Endothelial cell of umbilical vein (primary cell): ENCODE measurements at regions not wholly inside any gene's neighbourhood (a gene's known extent, or its start where the extent isn't known, plus 50 kb on each side); places are given as distances from the start of the nearest gene placed in this dataset.

Experiments
- BruUV-seq: library from RNA; stranded (reverse); fragments of 400-500 nt; replicated peaks from 2 replicates; lab custom pipeline; 2021; lab: Mats Ljungman, UMichigan
- CTCF ChIA-PET: fragments of 300-600, 350-600 bp; sonication (Branson Sonifier 250); formaldehyde crosslinking; loops from one replicate; lab custom pipeline; 2021; ENCODE audit warnings: antibody characterized with exemption, inconsistent platforms; lab: Charles Lee
- POLR2A ChIA-PET: fragments of 300-600, 350-600 bp; sonication (Branson Sonifier 250); formaldehyde crosslinking; loops from one replicate; lab custom pipeline; 2021; ENCODE audit warnings: antibody characterized with exemption, inconsistent platforms; lab: Charles Lee
- DNase-seq: peaks from one replicate; pipeline ENCODE4 v3.0.0-alpha.2; 2011; ENCODE audit warnings: low read depth, low spot score
- FAIRE-seq: peaks from 2 replicates; lab custom pipeline; 2011; peaks lifted over from hg19 to GRCh38; lab: Jason Lieb, UNC
- H2AFZ ChIP-seq: 2 replicates; pipeline ENCODE4 v1.6.0; 2012; ENCODE audit warnings: low read depth, low read length, control low read depth, inconsistent platforms
- H3K27ac ChIP-seq: 2 replicates; pipeline ENCODE4 v1.5.1; 2011; ENCODE audit warnings: low read depth, mild to moderate bottlenecking, control low read depth, low read length, moderate library complexity; ENCODE audit not compliant: insufficient read depth
- H3K27me3 ChIP-seq, 2 experiments: 2 replicates each; pipeline versions ENCODE4 v1.6.0 to v1.6.1; 2011; ENCODE audit warnings: low read length in 2 of 2, mixed read lengths in 1 of 2; ENCODE audit not compliant: control insufficient read depth in 2 of 2, insufficient read depth in 2 of 2
- H3K36me3 ChIP-seq, 2 experiments: 2 replicates in 1 of 2; 3 replicates in 1 of 2; pipeline ENCODE4 v1.5.1; 2011; ENCODE audit warnings: low read length in 2 of 2, mild to moderate bottlenecking in 1 of 2, moderate library complexity in 1 of 2; ENCODE audit not compliant: control insufficient read depth in 2 of 2, insufficient read depth in 2 of 2; ENCODE audit errors: extremely low read depth in 1 of 2
- H3K4me1 ChIP-seq: 3 replicates; pipeline ENCODE4 v1.5.1; 2011; ENCODE audit warnings: mild to moderate bottlenecking, low read length; ENCODE audit not compliant: control insufficient read depth, insufficient read depth; ENCODE audit errors: extremely low read depth
- H3K4me2 ChIP-seq: 2 replicates; pipeline ENCODE4 v1.6.1; 2011; ENCODE audit warnings: low read length, control low read depth, mixed read lengths; ENCODE audit not compliant: insufficient read depth
- H3K4me3 ChIP-seq, 3 experiments: fragments of 200-600 bp in 1 of 3; sonication (generic), shearing (Covaris generic) in 1 of 3; replicated peaks in 1 of 3; 2 replicates each; pipeline ENCODE4 v1.5.1; 2011 to 2016; ENCODE audit warnings: control low read depth in 3 of 3, low read length in 3 of 3, mild to moderate bottlenecking in 2 of 3, inconsistent platforms in 1 of 3, low read depth in 1 of 3, moderate library complexity in 1 of 3; ENCODE audit not compliant: insufficient read depth in 1 of 3
- H3K79me2 ChIP-seq: 2 replicates; pipeline ENCODE4 v1.6.0; 2012; ENCODE audit warnings: low read length, inconsistent platforms; ENCODE audit not compliant: control insufficient read depth, insufficient read depth
- H3K9ac ChIP-seq: replicated peaks from 2 replicates; pipeline ENCODE3; 2011; ENCODE audit warnings: low read length, control low read depth; ENCODE audit not compliant: insufficient read depth; ENCODE audit errors: extremely low read depth
- H3K9me1 ChIP-seq: replicated peaks from 3 replicates; pipeline ENCODE4 v1.6.0; 2011; ENCODE audit warnings: mild to moderate bottlenecking, low read length; ENCODE audit not compliant: control insufficient read depth, insufficient read depth; ENCODE audit errors: extremely low read depth
- H3K9me3 ChIP-seq: replicated peaks from 2 replicates; pipeline ENCODE4 v1.5.1; 2012; ENCODE audit warnings: low read length, inconsistent platforms; ENCODE audit not compliant: control insufficient read depth, insufficient read depth
- H4K20me1 ChIP-seq: replicated peaks from 2 replicates; pipeline ENCODE3; 2011; ENCODE audit warnings: mild to moderate bottlenecking, low read length; ENCODE audit not compliant: control insufficient read depth, insufficient read depth; ENCODE audit errors: extremely low read depth
- CTCF ChIP-seq, 2 donors: IDR thresholded peaks; 1 replicate in 1 of 2; 2 replicates in 1 of 2; pipeline ENCODE4 v1.5.1; 2011; ENCODE audit warnings: low read length in 2 of 2, mild to moderate bottlenecking in 2 of 2, moderate library complexity in 2 of 2, control low read depth in 1 of 2, inconsistent platforms in 1 of 2, low read depth in 1 of 2; ENCODE audit not compliant: insufficient read depth in 1 of 2; ENCODE audit errors: extremely low read depth in 1 of 2
- EZH2 ChIP-seq: IDR thresholded peaks from 2 replicates; pipeline ENCODE4 v1.6.1; 2012; ENCODE audit warnings: borderline replicate concordance, low read depth, mild to moderate bottlenecking, moderate library complexity, low read length, inconsistent platforms; ENCODE audit not compliant: severe bottlenecking
- GATA2 ChIP-seq: IDR thresholded peaks from 2 replicates; pipeline ENCODE4 v1.7.0; 2011; ENCODE audit warnings: low read depth, mild to moderate bottlenecking, moderate library complexity, mixed read lengths, low read length; ENCODE audit not compliant: insufficient read length, insufficient read depth
- MAX ChIP-seq: IDR thresholded peaks from 2 replicates; pipeline ENCODE4 v1.6.1; 2011; ENCODE audit not compliant: insufficient read depth, insufficient read length
- MYC ChIP-seq: IDR thresholded peaks from one replicate; pipeline ENCODE4 v1.6.1; 2011; ENCODE audit warnings: mild to moderate bottlenecking, low read depth, low read length
- POLR2A ChIP-seq: IDR thresholded peaks from 2 replicates; pipeline ENCODE4 v1.6.1; 2012; ENCODE audit warnings: low read depth, mild to moderate bottlenecking, control low read depth, low read length
- dilution Hi-C: fragments of 300-500 bp; cut with MboI; formaldehyde crosslinking; loops from one replicate; pipeline ENCODE4 v1.15.0; 2019; ENCODE audit warnings: low sequenced_read_pairs; ENCODE audit not compliant: extremely low pct_ligation_motif_present
- intact Hi-C: fragments of 100-400 bp; cut with micrococcal nuclease; formaldehyde crosslinking; loops from one replicate; pipeline ENCODE4 v1.10.0; 2022

- H4K20me1 ChIP-seq = no peaks in the 10 kb centered on the region
- H3K9me1 ChIP-seq = no peaks in the 10 kb centered on the region
- DNase-seq (no peak), FAIRE-seq (no peak)
- no peak overlapping the region for H2AFZ ChIP-seq
- H3K27me3 ChIP-seq = no peaks in the 10 kb centered on the region
- dilution Hi-C loops = no loop called here
- ChIA-PET CTCF (no interaction called here), POLR2A (no interaction called here)
- TF ChIP-seq CTCF (IDR thresholded peaks at IDR 0.05; ENCODE audit: extremely low read depth in 1 of 2, insufficient read depth in 1 of 2, low read depth in 1 of 2, low read length in 2 of 2) = no peak
- no peak for TF ChIP-seq POLR2A
- TF ChIP-seq EZH2 = no peak
- intact Hi-C loops = no loop called here
- H3K4me3 ChIP-seq = no peak overlapping the region
- no peaks in the 10 kb centered on the region for H3K4me1 ChIP-seq
- H3K4me2 ChIP-seq = no peak overlapping the region
- BruUV-seq = no TSS peak
- H3K36me3 ChIP-seq = no peaks in the 10 kb centered on the region
- no peaks in the 10 kb centered on the region for H3K79me2 ChIP-seq
- no peak overlapping the region for H3K27ac ChIP-seq
- H3K9me3 ChIP-seq = no peaks in the 10 kb centered on the region
- no peak overlapping the region for H3K9ac ChIP-seq
These were observed 542.8 kb upstream of the PCDH9 start for GRCh38 chr13:67772807-67773453.

GRCh38 chr13:67771106-67771505 lies 541.0 kb upstream of the PCDH9 start:
- no peak overlapping the region for H3K4me2 ChIP-seq
- no peak overlapping the region for H3K27ac ChIP-seq
- no peaks in the 10 kb centered on the region for H3K4me1 ChIP-seq
- no peaks in the 10 kb centered on the region for H4K20me1 ChIP-seq
- H3K36me3 ChIP-seq = no peaks in the 10 kb centered on the region
- FAIRE-seq (no peak), DNase-seq (no peak)
- ChIA-PET CTCF (no interaction called here), POLR2A (no interaction called here)
- dilution Hi-C loops (no loop called here), intact Hi-C loops (no loop called here)
- no peak overlapping the region for H3K4me3 ChIP-seq
- TF ChIP-seq CTCF (IDR thresholded peaks at IDR 0.05; ENCODE audit: extremely low read depth in 1 of 2, insufficient read depth in 1 of 2, low read depth in 1 of 2, low read length in 2 of 2) (no peak), MAX (no peak), EZH2 (no peak), GATA2 (no peak), MYC (no peak)
- no peaks in the 10 kb centered on the region for H3K9me3 ChIP-seq
- H3K9ac ChIP-seq = no peak overlapping the region
- no peaks in the 10 kb centered on the region for H3K79me2 ChIP-seq
- H3K9me1 ChIP-seq = no peaks in the 10 kb centered on the region
- H2AFZ ChIP-seq = no peak overlapping the region
- no TSS peak for BruUV-seq
- H3K27me3 ChIP-seq = no peaks in the 10 kb centered on the region
